ENCODE measurements at regions not wholly inside any gene's neighbourhood (a gene's known extent, or its start where the extent isn't known, plus 50 kb on each side); places are given as distances from the start of the nearest gene placed in this dataset.

- no peak for DNase-seq (ENCODE audit: low spot score)
- no peak for TF ChIP-seq CTCF (IDR thresholded peaks at IDR 0.05; ENCODE audit: extremely low read depth, insufficient read depth, missing control alignments)
Measured at GRCh38 chr12:115335048-115335447, 651.1 kb upstream of the TBX3 start.

GRCh38 chr12:115332945-115333344, 649.0 kb upstream of the TBX3 start:
- TF ChIP-seq CTCF (IDR thresholded peaks at IDR 0.05; ENCODE audit: extremely low read depth, insufficient read depth, missing control alignments): no peak
- DNase-seq (ENCODE audit: low spot score): no peak
- in situ Hi-C loops (cut with MboI; ENCODE audit: low pct_unique_long_range_greater_than_20kb, low sequenced_read_pairs, unreplicated experiment): no loop called here

More at GRCh38 chr12:115335048-115335447, 651.1 kb upstream of the TBX3 start:
- in situ Hi-C loops (cut with MboI; ENCODE audit: low pct_unique_long_range_greater_than_20kb, low sequenced_read_pairs, unreplicated experiment): no loop called here

GRCh38 chr12:115325858-115326257, 641.9 kb upstream of the TBX3 start:
- no peak for DNase-seq (ENCODE audit: low spot score)
- in situ Hi-C loops (cut with MboI; ENCODE audit: low pct_unique_long_range_greater_than_20kb, low sequenced_read_pairs, unreplicated experiment): no loop called here
- TF ChIP-seq CTCF (IDR thresholded peaks at IDR 0.05; ENCODE audit: extremely low read depth, insufficient read depth, missing control alignments): no peak

- no peak for DNase-seq (ENCODE audit: low spot score)
- in situ Hi-C loops (cut with MboI; ENCODE audit: low pct_unique_long_range_greater_than_20kb, low sequenced_read_pairs, unreplicated experiment): no loop called here
- no peak for TF ChIP-seq CTCF (IDR thresholded peaks at IDR 0.05; ENCODE audit: extremely low read depth, insufficient read depth, missing control alignments)
Measured at GRCh38 chr12:115324949-115325593, 641.1 kb upstream of the TBX3 start.

- in situ Hi-C loops (cut with MboI; ENCODE audit: low pct_unique_long_range_greater_than_20kb, low sequenced_read_pairs, unreplicated experiment): no loop called here
- no peak for DNase-seq (ENCODE audit: low spot score)
- no peak for TF ChIP-seq CTCF (IDR thresholded peaks at IDR 0.05; ENCODE audit: extremely low read depth, insufficient read depth, missing control alignments)
Measured at GRCh38 chr12:115323223-115323905, 639.4 kb upstream of the TBX3 start.

GRCh38 chr12:115322275-115322674, 638.3 kb upstream of the TBX3 start:
- in situ Hi-C loops (cut with MboI; ENCODE audit: low pct_unique_long_range_greater_than_20kb, low sequenced_read_pairs, unreplicated experiment): no loop called here
- TF ChIP-seq CTCF (IDR thresholded peaks at IDR 0.05; ENCODE audit: extremely low read depth, insufficient read depth, missing control alignments): no peak
- peak; percentile 25 for DNase-seq (ENCODE audit: low spot score)

Measured in GM13977 (cell line).